Ascending aorta (tissue), 2 donors: ENCODE measurements at regions not wholly inside any gene's neighbourhood (a gene's known extent, or its start where the extent isn't known, plus 50 kb on each side); places are given as distances from the start of the nearest gene placed in this dataset.

Source experiments
- DNase-seq, 2 donors: peaks; one replicate each; pipeline ENCODE4 v3.0.0-alpha.2; 2019; ENCODE audit warnings: low spot score in 2 of 2
- H3K27ac ChIP-seq, 2 donors: fragments of 200-600 bp; sonication (generic); one replicate each; pipeline ENCODE4 v1.5.1; 2016 to 2017; ENCODE audit warnings: mild to moderate bottlenecking in 1 of 2
- H3K27me3 ChIP-seq: fragments of 200-600 bp; sonication (generic); one replicate; pipeline ENCODE4 v1.5.1; 2017
- H3K36me3 ChIP-seq, 2 donors: fragments of 200-600 bp; sonication (generic); one replicate each; pipeline ENCODE4 v1.5.1; 2016
- H3K4me1 ChIP-seq, 2 donors: fragments of 200-600 bp; sonication (generic); one replicate each; pipeline ENCODE4 v1.5.1; 2016 to 2017; ENCODE audit warnings: mild to moderate bottlenecking in 1 of 2
- H3K4me3 ChIP-seq, 2 donors: fragments of 200-600 bp; sonication (generic); one replicate each; pipeline ENCODE4 v1.5.1; 2016 to 2017; ENCODE audit warnings: mild to moderate bottlenecking in 1 of 2
- H3K9me3 ChIP-seq, 2 donors: fragments of 200-600 bp; sonication (generic); one replicate each; pipeline ENCODE4 v1.5.1; 2016
- CTCF ChIP-seq, 3 experiments: fragments of 200-600 bp in 2 of 3; fragments of 450-650 bp in 1 of 3; sonication (generic) in 2 of 3; IDR thresholded peaks; one replicate each; pipeline ENCODE4 v1.5.1; 2016 to 2019; ENCODE audit warnings: antibody characterized with exemption in 3 of 3, mild to moderate bottlenecking in 1 of 3, moderate library complexity in 1 of 3
- intact Hi-C: fragments of 100-400 bp; cut with DNase I; formaldehyde crosslinking; loops from one replicate; pipeline ENCODE4 v1.15.1; 2023

- intact Hi-C loops = no loop called here
- no peak for TF ChIP-seq CTCF (IDR thresholded peaks at IDR 0.05)
- Histone ChIP-seq H3K27me3 (no peaks in the 10 kb centered on the region), H3K4me3 (no peak overlapping the region), H3K27ac (no peak overlapping the region), H3K9me3 (peaks cover 0 to 15% of the 10 kb centered on the region in 2 donors), H3K36me3 (no peaks in the 10 kb centered on the region), H3K4me1 (no peaks in the 10 kb centered on the region)
- DNase-seq = no peak
Measured at GRCh38 chr5:56622141-56622540, 193.2 kb upstream of the MAP3K1 start.

- intact Hi-C loops = no loop called here
- no peak for DNase-seq
- Histone ChIP-seq H3K27me3 (no peaks in the 10 kb centered on the region), H3K36me3 (no peaks in the 10 kb centered on the region), H3K4me3 (no peak overlapping the region), H3K9me3 (peaks cover 0 to 15% of the 10 kb centered on the region in 2 donors), H3K4me1 (no peaks in the 10 kb centered on the region), H3K27ac (no peak overlapping the region)
- no peak for TF ChIP-seq CTCF (IDR thresholded peaks at IDR 0.05)
Measured at GRCh38 chr5:56620903-56621677, 194.3 kb upstream of the MAP3K1 start.

GRCh38 chr5:56617998-56618397 is 197.4 kb upstream of the MAP3K1 start:
- intact Hi-C loops = no loop called here
- H3K36me3 ChIP-seq = no peaks in the 10 kb centered on the region
- TF ChIP-seq CTCF (IDR thresholded peaks at IDR 0.05) = no peak

GRCh38 chr5:56616454-56617160 is 198.7 kb upstream of the MAP3K1 start:
- H3K9me3 ChIP-seq = peaks cover 0 to 17% of the 10 kb centered on the region in 2 donors
- no peak overlapping the region for H3K27ac ChIP-seq
- peaks cover 0 to 6% of the 10 kb centered on the region in 2 donors for H3K4me1 ChIP-seq
- no peaks in the 10 kb centered on the region for H3K36me3 ChIP-seq
- DNase-seq = no peak
- intact Hi-C loops = no loop called here
- no peak for TF ChIP-seq CTCF (IDR thresholded peaks at IDR 0.05)
- no peak overlapping the region for H3K4me3 ChIP-seq
- H3K27me3 ChIP-seq = no peaks in the 10 kb centered on the region

More at GRCh38 chr5:56617998-56618397, 197.4 kb upstream of the MAP3K1 start:
- no peak overlapping the region for H3K27ac ChIP-seq
- no peaks in the 10 kb centered on the region for H3K27me3 ChIP-seq
- H3K9me3 ChIP-seq = peaks cover 0 to 15% of the 10 kb centered on the region in 2 donors
- DNase-seq = no peak
- H3K4me1 ChIP-seq = peaks cover 0 to 6% of the 10 kb centered on the region in 2 donors
- no peak overlapping the region for H3K4me3 ChIP-seq

- Histone ChIP-seq H3K27me3 (no peaks in the 10 kb centered on the region), H3K27ac (no peak overlapping the region), H3K9me3 (peaks cover 0 to 22% of the 10 kb centered on the region in 2 donors), H3K4me1 (peaks cover 0 to 6% of the 10 kb centered on the region in 2 donors), H3K4me3 (no peak overlapping the region), H3K36me3 (no peaks in the 10 kb centered on the region)
- intact Hi-C loops = no loop called here
- no peak for TF ChIP-seq CTCF (IDR thresholded peaks at IDR 0.05)
- no peak for DNase-seq
Measured at GRCh38 chr5:56615361-56616153, 199.8 kb upstream of the MAP3K1 start.
